Suppressor macrophage (primary cell): ENCODE measurements at regions not wholly inside any gene's neighbourhood (a gene's known extent, or its start where the extent isn't known, plus 50 kb on each side); places are given as distances from the start of the nearest gene placed in this dataset.
A peak's percentile ranks its signal among the peaks of the same experiment; 100 is the strongest.

Source experiments
- DNase-seq, 4 experiments: peaks; one replicate each; pipeline ENCODE4 v3.0.0-alpha.2; 2020 to 2022

- no peak for DNase-seq
These were observed 55.6 kb downstream of the MRPL32 start for GRCh38 chr7:42987648-42988214.

GRCh38 chr7:42991024-42991423 is 58.8 kb downstream of the MRPL32 start:
- DNase-seq: no peak

- no peak for DNase-seq
These were observed 59.9 kb downstream of the MRPL32 start for GRCh38 chr7:42991913-42992591.

GRCh38 chr7:42993038-42993437 is 60.9 kb downstream of the MRPL32 start:
- DNase-seq: no peak

GRCh38 chr7:42994096-42994495 is 61.9 kb downstream of the MRPL32 start:
- no peak for DNase-seq

GRCh38 chr7:42997611-42998010 is 65.4 kb downstream of the MRPL32 start:
- DNase-seq: no peak

- no peak for DNase-seq
These were observed 71.9 kb downstream of the MRPL32 start for GRCh38 chr7:43004082-43004481.

- DNase-seq: no peak
These were observed 73.8 kb downstream of the MRPL32 start for GRCh38 chr7:43006008-43006407.

GRCh38 chr7:43010061-43010460 is 77.9 kb downstream of the MRPL32 start:
- no peak for DNase-seq

- no peak for DNase-seq
These were observed 79.7 kb downstream of the MRPL32 start for GRCh38 chr7:43011879-43012278.

- DNase-seq: no peak
These were observed 82.2 kb downstream of the MRPL32 start for GRCh38 chr7:43014406-43014805.

GRCh38 chr7:43015301-43015700 is 83.1 kb downstream of the MRPL32 start:
- no peak for DNase-seq

GRCh38 chr7:43018446-43018845 is 86.3 kb downstream of the MRPL32 start:
- DNase-seq: no peak

- no peak for DNase-seq
These were observed 89.3 kb downstream of the MRPL32 start for GRCh38 chr7:43021431-43021830.

GRCh38 chr7:43022008-43022407 is 89.8 kb downstream of the MRPL32 start:
- DNase-seq: no peak

- DNase-seq: peak in 2 of 4 experiments; percentile 1 to 7
These were observed 79.1 kb upstream of the HECW1 start for GRCh38 chr7:43033369-43033768.

GRCh38 chr7:43034535-43035002 is 77.9 kb upstream of the HECW1 start:
- no peak for DNase-seq

- DNase-seq: no peak
These were observed 74.9 kb upstream of the HECW1 start for GRCh38 chr7:43037531-43037930.

GRCh38 chr7:43038254-43038653 is 74.2 kb upstream of the HECW1 start:
- no peak for DNase-seq

- no peak for DNase-seq
These were observed 73.1 kb upstream of the HECW1 start for GRCh38 chr7:43039346-43039745.

- no peak for DNase-seq
These were observed 72.0 kb upstream of the HECW1 start for GRCh38 chr7:43040461-43040860.

- DNase-seq: no peak
These were observed 71.3 kb upstream of the HECW1 start for GRCh38 chr7:43041105-43041504.

GRCh38 chr7:43041724-43042123 is 70.7 kb upstream of the HECW1 start:
- DNase-seq: no peak

GRCh38 chr7:43042302-43042701 is 70.1 kb upstream of the HECW1 start:
- DNase-seq: no peak

- no peak for DNase-seq
These were observed 67.9 kb upstream of the HECW1 start for GRCh38 chr7:43044511-43044910.
